OCI-LY1 (cell line): ENCODE measurements at regions not wholly inside any gene's neighbourhood (a gene's known extent, or its start where the extent isn't known, plus 50 kb on each side); places are given as distances from the start of the nearest gene placed in this dataset.

Experiments
- EZH2 ChIP-seq: fragments of 200-600 bp; sonication (generic), shearing (Covaris generic); IDR thresholded peaks from 2 replicates; pipeline ENCODE4 v1.8.0; 2017; ENCODE audit warnings: borderline replicate concordance, mixed run types, mild to moderate bottlenecking, antibody characterized with exemption, low read length, moderate library complexity, mixed read lengths
- TF ChIP-seq, protein P1 (sequence below): fragments of 200-600 bp; sonication (generic), shearing (Covaris generic); IDR thresholded peaks from 2 replicates; pipeline ENCODE4 v1.5.1; 2017; ENCODE audit warnings: mild to moderate bottlenecking, antibody characterized with exemption, low read length, moderate library complexity, mixed read lengths

DNA sequence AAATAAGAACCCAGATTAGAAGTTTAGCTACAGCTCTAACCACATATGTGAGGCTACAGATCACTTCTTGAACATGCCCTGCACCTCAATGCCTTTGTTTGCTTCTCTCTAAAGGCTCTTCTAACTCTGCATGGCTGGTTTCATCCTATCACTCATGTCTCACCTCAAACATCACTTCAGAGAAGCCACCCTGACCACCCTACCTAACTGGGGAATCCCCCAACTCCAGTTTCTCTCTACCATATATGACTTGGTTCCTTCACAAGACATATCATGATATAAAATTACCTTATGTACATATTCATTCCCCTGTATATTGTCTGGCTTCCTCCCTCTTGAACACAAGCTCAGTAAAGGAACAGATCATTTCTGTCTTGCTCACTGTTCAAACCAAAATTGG, 250.2 kb upstream of the GRIP1 start:
- no peak for TF ChIP-seq EZH2
- TF ChIP-seq, protein P1, sequence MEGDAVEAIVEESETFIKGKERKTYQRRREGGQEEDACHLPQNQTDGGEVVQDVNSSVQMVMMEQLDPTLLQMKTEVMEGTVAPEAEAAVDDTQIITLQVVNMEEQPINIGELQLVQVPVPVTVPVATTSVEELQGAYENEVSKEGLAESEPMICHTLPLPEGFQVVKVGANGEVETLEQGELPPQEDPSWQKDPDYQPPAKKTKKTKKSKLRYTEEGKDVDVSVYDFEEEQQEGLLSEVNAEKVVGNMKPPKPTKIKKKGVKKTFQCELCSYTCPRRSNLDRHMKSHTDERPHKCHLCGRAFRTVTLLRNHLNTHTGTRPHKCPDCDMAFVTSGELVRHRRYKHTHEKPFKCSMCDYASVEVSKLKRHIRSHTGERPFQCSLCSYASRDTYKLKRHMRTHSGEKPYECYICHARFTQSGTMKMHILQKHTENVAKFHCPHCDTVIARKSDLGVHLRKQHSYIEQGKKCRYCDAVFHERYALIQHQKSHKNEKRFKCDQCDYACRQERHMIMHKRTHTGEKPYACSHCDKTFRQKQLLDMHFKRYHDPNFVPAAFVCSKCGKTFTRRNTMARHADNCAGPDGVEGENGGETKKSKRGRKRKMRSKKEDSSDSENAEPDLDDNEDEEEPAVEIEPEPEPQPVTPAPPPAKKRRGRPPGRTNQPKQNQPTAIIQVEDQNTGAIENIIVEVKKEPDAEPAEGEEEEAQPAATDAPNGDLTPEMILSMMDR: no peak
